ENCODE measurements at regions not wholly inside any gene's neighbourhood (a gene's known extent, or its start where the extent isn't known, plus 50 kb on each side); places are given as distances from the start of the nearest gene placed in this dataset.

- no peak for TF ChIP-seq POLR2AphosphoS5 (IDR thresholded peaks at IDR 0.05)
- TF ChIP-seq EP300 (IDR thresholded peaks at IDR 0.05), result no peak
- TF ChIP-seq CTCF (IDR thresholded peaks at IDR 0.05), result no peak
- no peak for TF ChIP-seq POLR2A (IDR thresholded peaks at IDR 0.05; ENCODE audit: low read depth)
- intact Hi-C loops (cut with DNase I), result no loop called here
- WGBS, result 80% methylated on average over 5 of the region's 5 CpGs
- Histone ChIP-seq H3K9me3 (no peaks in the 10 kb centered on the region), H3K4me1 (no peaks in the 10 kb centered on the region), H3K27ac (replicated peaks in 1 of 4) (no peak overlapping the region), H3K27me3 (peaks cover 0 to 10% (median 0%) of the 10 kb centered on the region in 4 donors), H3K4me3 (no peak overlapping the region), H3K36me3 (no peaks in the 10 kb centered on the region)
- no peak for DNase-seq (ENCODE audit: extremely low spot score)
These were observed 135.2 kb upstream of the SALL1 start for GRCh38 chr16:51286272-51286671.

- 88% methylated on average over 1 of the region's 1 CpG for WGBS
- no peak for DNase-seq (ENCODE audit: extremely low spot score)
- intact Hi-C loops (cut with DNase I), result no loop called here
These were observed 125.3 kb upstream of the SALL1 start for GRCh38 chr16:51276336-51276735.

GRCh38 chr16:51272420-51272819 is 121.3 kb upstream of the SALL1 start:
- WGBS, result 76% methylated on average over 4 of the region's 4 CpGs
- no peak overlapping the region for H3K27ac ChIP-seq (replicated peaks in 1 of 4)
- no peaks in the 10 kb centered on the region for H3K4me1 ChIP-seq
- intact Hi-C loops (cut with DNase I), result no loop called here
- TF ChIP-seq POLR2A (IDR thresholded peaks at IDR 0.05; ENCODE audit: low read depth), result no peak
- no peak for TF ChIP-seq CTCF (IDR thresholded peaks at IDR 0.05)
- no peak for TF ChIP-seq EP300 (IDR thresholded peaks at IDR 0.05)
- TF ChIP-seq POLR2AphosphoS5 (IDR thresholded peaks at IDR 0.05), result no peak
- peaks cover 0 to 13% (median 0%) of the 10 kb centered on the region in 4 donors for H3K27me3 ChIP-seq
- no peak overlapping the region for H3K4me3 ChIP-seq
- DNase-seq (ENCODE audit: extremely low spot score), result no peak
- no peaks in the 10 kb centered on the region for H3K36me3 ChIP-seq
- H3K9me3 ChIP-seq, result peaks cover 0 to 22% (median 0%) of the 10 kb centered on the region in 4 donors

More at GRCh38 chr16:51276336-51276735, 125.3 kb upstream of the SALL1 start:
- no peaks in the 10 kb centered on the region for H3K36me3 ChIP-seq
- no peak overlapping the region for H3K4me3 ChIP-seq
- no peak overlapping the region for H3K27ac ChIP-seq (replicated peaks in 1 of 4)
- H3K27me3 ChIP-seq, result peaks cover 0 to 4% (median 0%) of the 10 kb centered on the region in 4 donors
- peaks cover 0 to 11% (median 0%) of the 10 kb centered on the region in 4 donors for H3K9me3 ChIP-seq
- no peak for TF ChIP-seq EP300 (IDR thresholded peaks at IDR 0.05)
- TF ChIP-seq POLR2AphosphoS5 (IDR thresholded peaks at IDR 0.05), result no peak
- TF ChIP-seq CTCF (IDR thresholded peaks at IDR 0.05), result no peak
- TF ChIP-seq POLR2A (IDR thresholded peaks at IDR 0.05; ENCODE audit: low read depth), result no peak
- no peaks in the 10 kb centered on the region for H3K4me1 ChIP-seq

- intact Hi-C loops (cut with DNase I), result no loop called here
- no peak for TF ChIP-seq POLR2AphosphoS5 (IDR thresholded peaks at IDR 0.05)
- TF ChIP-seq POLR2A (IDR thresholded peaks at IDR 0.05; ENCODE audit: low read depth), result no peak
- no peak for TF ChIP-seq CTCF (IDR thresholded peaks at IDR 0.05)
- no peak for TF ChIP-seq EP300 (IDR thresholded peaks at IDR 0.05)
- no peak overlapping the region for H3K4me3 ChIP-seq
- H3K9me3 ChIP-seq, result peaks cover 0 to 14% (median 0%) of the 10 kb centered on the region in 4 donors
- no peak overlapping the region for H3K27ac ChIP-seq (replicated peaks in 1 of 4)
- H3K36me3 ChIP-seq, result no peaks in the 10 kb centered on the region
- 30% methylated on average over 5 of the region's 5 CpGs for WGBS
- H3K4me1 ChIP-seq, result no peaks in the 10 kb centered on the region
- DNase-seq (ENCODE audit: extremely low spot score), result no peak
- H3K27me3 ChIP-seq, result peaks cover 0 to 13% (median 0%) of the 10 kb centered on the region in 4 donors
These were observed 120.2 kb upstream of the SALL1 start for GRCh38 chr16:51271156-51271701.

GRCh38 chr16:51268237-51268636 is 117.2 kb upstream of the SALL1 start:
- no peak for DNase-seq (ENCODE audit: extremely low spot score)
- TF ChIP-seq EP300 (IDR thresholded peaks at IDR 0.05) (no peak), CTCF (IDR thresholded peaks at IDR 0.05) (no peak), POLR2AphosphoS5 (IDR thresholded peaks at IDR 0.05) (no peak), POLR2A (IDR thresholded peaks at IDR 0.05; ENCODE audit: low read depth) (no peak)
- Histone ChIP-seq H3K36me3 (no peaks in the 10 kb centered on the region), H3K4me1 (no peaks in the 10 kb centered on the region), H3K27me3 (peaks cover 0 to 13% (median 0%) of the 10 kb centered on the region in 4 donors), H3K9me3 (peaks cover 0 to 25% (median 6%) of the 10 kb centered on the region in 4 donors), H3K4me3 (no peak overlapping the region), H3K27ac (replicated peaks in 1 of 4) (no peak overlapping the region)
- WGBS, result 2% methylated on average over 4 of the region's 4 CpGs
- intact Hi-C loops (cut with DNase I), result no loop called here
